ENCODE measurements at regions not wholly inside any gene's neighbourhood (a gene's known extent, or its start where the extent isn't known, plus 50 kb on each side); places are given as distances from the start of the nearest gene placed in this dataset.

- no peak for DNase-seq (ENCODE audit: low read depth in 4 of 4, low spot score in 1 of 4)
Measured at GRCh38 chr6:148140772-148141557, 201.7 kb upstream of the SASH1 start.

DNA sequence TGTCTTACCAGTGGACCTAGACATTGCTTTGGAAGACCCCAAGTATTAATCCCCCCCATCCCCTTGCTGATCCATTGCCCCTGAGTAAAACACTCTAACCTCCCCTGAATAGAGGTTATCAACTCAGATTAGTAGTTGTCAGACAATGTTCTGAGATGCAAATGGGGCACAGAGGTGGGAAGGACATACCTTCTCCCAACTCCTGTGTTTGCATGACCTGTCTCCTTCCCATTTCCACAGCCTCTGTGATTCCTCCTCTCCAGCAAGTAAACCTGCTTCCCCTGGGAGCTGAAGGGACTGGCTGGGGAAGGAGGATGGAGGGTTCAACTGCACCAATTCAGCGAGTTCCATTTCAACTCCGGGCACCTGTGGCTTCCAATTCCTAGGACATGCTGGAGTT is 199.8 kb upstream of the SASH1 start:
- no peak for DNase-seq (ENCODE audit: low read depth in 4 of 4, low spot score in 1 of 4)

- DNase-seq (ENCODE audit: low read depth in 4 of 4, low spot score in 1 of 4) = no peak
Measured at GRCh38 chr6:148143771-148144170, 198.9 kb upstream of the SASH1 start.

DNA sequence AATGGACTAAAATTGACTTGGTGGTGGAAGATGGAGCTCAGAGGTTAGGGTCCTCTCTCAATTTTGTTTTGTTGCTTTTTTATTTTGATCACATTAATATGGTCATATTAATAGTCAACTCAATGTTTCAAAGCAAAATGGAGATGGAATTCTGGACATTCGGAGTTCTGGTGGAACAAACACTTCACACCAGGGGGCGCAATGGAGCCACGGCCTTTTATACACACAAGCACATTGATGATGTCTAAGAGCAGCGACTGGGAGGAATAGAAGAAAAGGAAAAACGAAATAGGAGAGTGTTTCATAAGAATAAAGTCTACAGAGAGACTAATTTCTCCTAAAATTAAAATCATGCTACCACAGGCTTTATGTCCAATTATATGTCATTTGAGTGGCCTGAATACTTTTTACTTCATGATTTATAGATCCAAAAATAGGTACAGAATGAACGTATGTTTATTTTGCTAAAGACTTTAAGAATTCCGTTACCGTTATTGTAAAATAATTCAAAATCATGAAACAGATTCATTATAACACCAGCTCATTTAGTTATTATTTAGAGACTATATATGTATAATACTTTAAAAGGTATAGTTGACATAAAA is 197.6 kb upstream of the SASH1 start:
- DNase-seq (ENCODE audit: low read depth in 4 of 4, low spot score in 1 of 4) = peak; percentile 41 to 65 (median 48)

DNA sequence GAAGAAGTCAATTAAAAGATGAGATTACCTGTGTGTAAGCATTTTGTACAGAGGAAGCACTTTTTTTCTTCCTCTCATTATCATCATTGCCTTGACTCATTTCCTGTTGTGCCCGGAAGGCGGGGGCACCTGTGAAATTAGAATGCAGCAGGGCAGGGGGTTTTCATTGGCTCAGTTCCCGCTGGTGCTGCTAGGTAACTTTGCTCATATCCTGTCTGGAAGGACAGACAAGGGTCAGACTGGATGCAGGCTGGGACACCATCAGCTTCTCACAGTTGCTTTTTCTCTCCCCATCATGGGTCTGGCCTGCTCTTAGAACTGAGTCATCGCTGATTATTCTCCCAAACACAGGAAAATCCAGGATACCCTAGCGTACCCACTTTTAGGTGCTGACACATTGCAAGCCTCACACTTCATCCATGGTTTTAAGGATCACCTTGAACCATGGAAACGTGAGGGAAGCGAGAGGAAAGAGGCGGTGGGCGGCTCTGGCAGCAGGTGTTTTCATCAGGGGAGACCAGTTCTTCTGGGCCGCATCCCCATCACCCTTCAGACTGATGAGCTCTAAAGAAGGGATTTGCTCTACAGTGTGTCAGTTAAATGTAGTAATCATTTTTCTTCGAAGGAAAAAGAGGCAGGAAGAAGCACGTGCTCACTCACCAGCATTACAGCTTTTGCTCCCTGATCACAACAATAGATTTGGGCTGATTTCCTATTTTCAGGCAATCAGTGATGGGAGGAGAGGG is 195.7 kb upstream of the SASH1 start:
- peak; percentile 17 to 31 (median 26) for DNase-seq (ENCODE audit: low read depth in 4 of 4, low spot score in 1 of 4)

GRCh38 chr6:148147463-148147830 is 195.2 kb upstream of the SASH1 start:
- no peak for DNase-seq (ENCODE audit: low read depth in 4 of 4, low spot score in 1 of 4)

GRCh38 chr6:148151896-148152643 is 190.6 kb upstream of the SASH1 start:
- no peak for DNase-seq (ENCODE audit: low read depth in 4 of 4, low spot score in 1 of 4)

DNA sequence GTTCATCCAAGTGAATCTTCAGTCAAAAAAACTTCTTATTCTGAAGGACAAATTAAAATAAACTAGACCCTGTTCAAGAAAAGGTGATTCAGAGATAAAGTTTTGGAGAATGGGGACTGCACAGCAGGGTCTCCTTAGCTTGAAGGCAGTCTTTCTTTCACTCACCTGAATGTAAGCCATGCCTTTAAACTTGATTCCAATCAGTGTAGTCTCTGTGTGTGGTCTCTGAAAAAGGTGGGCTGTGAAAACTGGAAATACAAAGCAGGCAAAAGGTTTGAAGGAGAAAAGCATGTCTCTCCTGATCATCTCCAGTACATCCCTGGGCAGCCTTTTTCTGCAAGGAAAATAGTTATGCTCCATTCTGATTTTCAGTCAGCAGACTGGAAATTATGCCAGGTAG is 188.0 kb upstream of the SASH1 start:
- no peak for DNase-seq (ENCODE audit: low read depth in 4 of 4, low spot score in 1 of 4)

GRCh38 chr6:148155293-148155692 is 187.3 kb upstream of the SASH1 start:
- DNase-seq (ENCODE audit: low read depth in 4 of 4, low spot score in 1 of 4) = no peak

- no peak for DNase-seq (ENCODE audit: low read depth in 4 of 4, low spot score in 1 of 4)
Measured at GRCh38 chr6:148157841-148158240, 184.8 kb upstream of the SASH1 start.

DNA sequence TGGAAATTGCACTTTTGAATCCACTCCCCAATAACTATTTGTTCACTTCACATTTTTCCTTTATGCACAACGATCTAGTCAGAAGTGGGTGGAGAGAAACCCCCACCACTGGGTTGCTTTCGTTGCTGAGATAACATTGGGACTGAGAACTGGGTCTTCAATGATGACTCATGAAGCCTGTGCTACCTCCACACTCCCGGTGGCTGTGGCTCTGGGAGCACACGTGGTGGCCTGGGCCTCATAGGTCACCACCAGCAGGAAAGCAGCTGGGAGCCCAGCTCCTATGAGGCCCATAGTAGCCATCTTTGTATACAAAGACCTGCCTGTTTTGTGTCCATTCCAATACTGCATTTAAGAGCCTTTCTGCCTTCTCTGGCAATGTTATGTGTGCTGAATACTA is 178.0 kb upstream of the SASH1 start:
- DNase-seq (ENCODE audit: low read depth in 4 of 4, low spot score in 1 of 4) = no peak

GRCh38 chr6:148166339-148166968 is 176.2 kb upstream of the SASH1 start:
- DNase-seq (ENCODE audit: low read depth in 4 of 4, low spot score in 1 of 4) = no peak

DNA sequence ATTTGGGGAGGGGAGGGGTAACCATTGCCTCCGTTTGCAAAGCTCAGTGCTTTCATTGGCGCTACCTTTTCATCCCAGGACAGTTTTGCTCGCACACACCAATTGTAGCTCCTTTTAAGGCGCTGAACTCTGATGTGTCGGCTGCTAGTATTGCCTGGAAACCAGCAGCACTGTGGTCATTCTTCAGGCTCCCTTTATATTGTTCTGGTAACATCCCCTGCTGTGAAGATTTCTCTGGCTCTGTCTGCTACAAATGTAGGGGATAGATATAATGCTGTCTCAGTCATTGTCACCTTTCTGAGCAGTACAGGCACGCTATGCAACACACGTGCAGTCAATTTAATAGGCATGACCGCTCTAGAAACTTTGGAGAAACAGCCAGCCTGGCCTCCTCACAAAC is 172.9 kb upstream of the SASH1 start:
- no peak for DNase-seq (ENCODE audit: low read depth in 4 of 4, low spot score in 1 of 4)

GRCh38 chr6:148170286-148170685 is 172.4 kb upstream of the SASH1 start:
- DNase-seq (ENCODE audit: low read depth in 4 of 4, low spot score in 1 of 4) = no peak

GRCh38 chr6:148173548-148173947 is 169.1 kb upstream of the SASH1 start:
- DNase-seq (ENCODE audit: low read depth in 4 of 4, low spot score in 1 of 4) = no peak

DNA sequence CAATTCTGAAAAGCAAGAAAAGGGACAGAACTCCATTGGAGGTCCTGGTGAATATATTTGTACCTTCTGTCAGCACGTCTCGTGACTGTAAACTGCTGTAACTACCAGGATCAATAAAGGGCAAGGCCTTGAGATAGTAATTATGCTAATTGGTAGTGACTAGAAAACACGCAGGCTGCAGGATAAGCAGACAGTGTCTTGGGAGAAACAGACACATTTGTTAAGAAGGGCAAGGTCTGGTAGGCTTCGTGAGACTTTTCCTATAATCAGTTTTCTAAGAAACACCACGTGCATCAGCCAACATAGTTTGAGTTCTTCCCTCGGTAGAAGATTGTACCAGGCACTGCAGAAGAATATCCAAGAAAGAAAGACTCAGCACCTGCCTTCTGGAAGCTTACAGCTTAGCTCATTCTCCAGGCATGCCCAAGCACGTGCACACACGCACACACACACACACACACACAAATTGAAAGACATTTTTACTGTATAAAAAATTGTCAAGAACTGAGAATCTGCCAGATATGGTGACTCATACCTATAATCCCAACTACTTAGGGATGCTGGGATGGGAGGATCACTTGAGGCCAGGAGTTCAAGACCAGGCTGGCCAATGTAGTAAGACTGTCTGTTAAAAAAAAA is 167.0 kb upstream of the SASH1 start:
- no peak for DNase-seq (ENCODE audit: low read depth in 4 of 4, low spot score in 1 of 4)

GRCh38 chr6:148177589-148178233 is 164.9 kb upstream of the SASH1 start:
- peak in 2 of 4 experiments; percentile 4 to 28 for DNase-seq (ENCODE audit: low read depth in 4 of 4, low spot score in 1 of 4)

- no peak for DNase-seq (ENCODE audit: low read depth in 4 of 4, low spot score in 1 of 4)
Measured at GRCh38 chr6:148179786-148180185, 162.9 kb upstream of the SASH1 start.

GRCh38 chr6:148182378-148182777 is 160.3 kb upstream of the SASH1 start:
- no peak for DNase-seq (ENCODE audit: low read depth in 4 of 4, low spot score in 1 of 4)

- no peak for DNase-seq (ENCODE audit: low read depth in 4 of 4, low spot score in 1 of 4)
Measured at GRCh38 chr6:148183776-148184175, 158.9 kb upstream of the SASH1 start.
